ENCODE measurements at regions not wholly inside any gene's neighbourhood (a gene's known extent, or its start where the extent isn't known, plus 50 kb on each side); places are given as distances from the start of the nearest gene placed in this dataset.

GRCh38 chr4:187157380-187157958 is 433.8 kb upstream of the FAT1 start:
- H3K9me3 ChIP-seq: no peaks in the 10 kb centered on the region
- DNase-seq (ENCODE audit: low spot score): no peak
- H3K36me3 ChIP-seq: no peaks in the 10 kb centered on the region
- no peaks in the 10 kb centered on the region for H3K4me1 ChIP-seq (ENCODE audit: control insufficient read depth in 1 of 2, low read depth in 2 of 2)
- H3K4me3 ChIP-seq: no peak overlapping the region
- H3K27ac ChIP-seq: no peak overlapping the region
- no peak for ATAC-seq (ENCODE audit: insufficient number of reproducible peaks, low FRiP score, low read depth)
- no peak for TF ChIP-seq CTCF (IDR thresholded peaks at IDR 0.05)
- H3K27me3 ChIP-seq (replicated peaks; ENCODE audit: insufficient read depth): no peaks in the 10 kb centered on the region

- H3K27ac ChIP-seq: no peak overlapping the region
- no peaks in the 10 kb centered on the region for H3K9me3 ChIP-seq
- DNase-seq (ENCODE audit: low spot score) (no peak), ATAC-seq (ENCODE audit: insufficient number of reproducible peaks, low FRiP score, low read depth) (no peak)
- no peaks in the 10 kb centered on the region for H3K36me3 ChIP-seq
- no peak for TF ChIP-seq CTCF (IDR thresholded peaks at IDR 0.05)
- no peak overlapping the region for H3K4me3 ChIP-seq
- H3K4me1 ChIP-seq (ENCODE audit: control insufficient read depth in 1 of 2, low read depth in 2 of 2): no peaks in the 10 kb centered on the region
- no peaks in the 10 kb centered on the region for H3K27me3 ChIP-seq (replicated peaks; ENCODE audit: insufficient read depth)
Observed at GRCh38 chr4:187158003-187158402, 434.3 kb upstream of the FAT1 start.

- Histone ChIP-seq H3K4me3 (no peak overlapping the region), H3K27ac (no peak overlapping the region), H3K36me3 (no peaks in the 10 kb centered on the region), H3K9me3 (no peaks in the 10 kb centered on the region), H3K27me3 (replicated peaks; ENCODE audit: insufficient read depth) (no peaks in the 10 kb centered on the region), H3K4me1 (ENCODE audit: control insufficient read depth in 1 of 2, low read depth in 2 of 2) (no peaks in the 10 kb centered on the region)
- no peak for TF ChIP-seq CTCF (IDR thresholded peaks at IDR 0.05)
- DNase-seq (ENCODE audit: low spot score) (no peak), ATAC-seq (ENCODE audit: insufficient number of reproducible peaks, low FRiP score, low read depth) (no peak)
Observed at GRCh38 chr4:187160486-187160885, 436.8 kb upstream of the FAT1 start.

- no peak for ATAC-seq (ENCODE audit: insufficient number of reproducible peaks, low FRiP score, low read depth)
Observed at GRCh38 chr4:187166886-187167512, 443.3 kb upstream of the FAT1 start.

More at GRCh38 chr4:187166886-187167512, 443.3 kb upstream of the FAT1 start:
- no peak for DNase-seq (ENCODE audit: low spot score)
- no peaks in the 10 kb centered on the region for H3K27me3 ChIP-seq (replicated peaks; ENCODE audit: insufficient read depth)
- no peaks in the 10 kb centered on the region for H3K9me3 ChIP-seq
- no peaks in the 10 kb centered on the region for H3K4me1 ChIP-seq (ENCODE audit: control insufficient read depth in 1 of 2, low read depth in 2 of 2)
- no peak overlapping the region for H3K4me3 ChIP-seq
- H3K36me3 ChIP-seq: no peaks in the 10 kb centered on the region
- TF ChIP-seq CTCF (IDR thresholded peaks at IDR 0.05): no peak
- H3K27ac ChIP-seq: no peak overlapping the region

All from thoracic aorta (tissue), 2 donors.